HPDE6-E6E7 (cell line): ENCODE measurements at regions not wholly inside any gene's neighbourhood (a gene's known extent, or its start where the extent isn't known, plus 50 kb on each side); places are given as distances from the start of the nearest gene placed in this dataset.
"Not testable (repeated sequence)": the region's sequence is repeated elsewhere in the genome, so short reads cannot be mapped to it uniquely, and the experiment has no call there.

ENCODE experiments used
- DNase-seq: peaks from one replicate; pipeline ENCODE4 v3.0.0; 2011; ENCODE audit warnings: missing footprints; ENCODE audit errors: extremely low spot score

DNA sequence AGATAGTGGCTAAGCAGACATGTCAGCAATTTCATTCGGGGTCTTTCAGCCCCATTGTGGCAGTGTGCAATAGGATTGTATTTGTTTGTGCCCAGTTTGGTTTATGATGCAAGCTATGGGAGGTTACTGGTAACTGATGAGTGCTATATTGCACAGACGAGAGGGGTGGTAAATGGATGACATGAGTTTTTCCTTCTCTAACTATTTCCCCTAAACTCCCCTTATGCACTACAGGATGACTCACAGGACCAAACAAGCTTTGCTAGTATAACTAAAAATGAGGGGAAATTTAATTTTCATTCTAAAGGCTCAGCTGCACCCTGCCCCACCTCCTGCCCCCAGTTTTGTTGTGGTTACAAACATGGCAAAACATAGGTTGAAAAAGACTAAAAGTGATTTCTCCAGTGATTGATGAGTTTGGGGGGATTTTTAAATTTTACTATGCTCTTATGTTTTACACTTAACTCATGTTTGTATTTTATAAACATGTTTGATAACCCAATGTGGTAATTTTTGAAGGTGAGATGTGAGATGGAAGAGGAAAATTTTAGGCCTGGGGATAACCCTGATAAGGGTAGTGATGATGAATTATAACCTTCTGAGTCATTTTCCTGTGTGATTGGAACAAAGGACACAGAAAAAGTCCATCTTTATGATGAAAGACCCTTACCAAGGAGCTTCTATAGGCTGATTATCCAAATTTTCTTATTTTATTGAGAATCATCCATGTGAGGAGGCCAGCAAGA, 60.8 kb upstream of the NAMPT start:
- DNase-seq: no peak

DNA sequence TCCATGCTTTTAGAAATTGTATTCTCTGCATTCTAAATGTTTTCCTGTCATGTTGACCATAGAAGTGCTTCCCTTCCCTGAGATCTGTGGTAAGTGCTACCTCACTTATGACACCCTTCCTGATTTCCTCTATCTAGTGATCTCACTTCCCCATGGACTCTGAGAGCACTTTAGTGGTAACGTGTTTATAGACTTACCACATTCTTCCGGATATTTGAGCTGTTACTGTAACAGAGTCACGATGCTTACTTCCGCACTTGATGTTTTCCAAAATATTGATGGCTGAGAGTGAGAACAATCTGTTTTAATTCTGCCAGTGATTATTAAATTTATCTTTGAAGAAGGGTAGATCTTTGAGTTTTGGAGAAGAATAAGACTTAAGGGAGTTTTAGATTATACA, 60.1 kb upstream of the NAMPT start:
- no peak for DNase-seq

DNA sequence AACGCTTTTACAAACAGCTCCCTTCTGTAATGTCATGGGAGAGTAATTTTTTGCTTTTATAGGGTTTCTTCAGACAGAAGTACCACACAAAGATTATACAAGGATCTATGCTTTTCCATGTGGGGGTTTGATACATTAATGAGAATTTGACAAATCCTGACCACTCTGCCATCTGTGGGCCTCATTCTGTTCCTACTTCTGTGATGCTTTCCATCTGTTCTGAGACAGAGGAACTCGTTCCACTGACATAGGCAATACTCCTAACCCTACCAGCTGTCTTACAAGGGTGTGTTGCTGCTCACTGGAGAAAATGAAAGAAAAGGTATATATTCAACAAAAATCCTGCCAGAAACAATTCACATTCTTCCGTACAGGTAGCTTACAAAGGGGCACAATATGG, 59.4 kb upstream of the NAMPT start:
- no peak for DNase-seq

DNA sequence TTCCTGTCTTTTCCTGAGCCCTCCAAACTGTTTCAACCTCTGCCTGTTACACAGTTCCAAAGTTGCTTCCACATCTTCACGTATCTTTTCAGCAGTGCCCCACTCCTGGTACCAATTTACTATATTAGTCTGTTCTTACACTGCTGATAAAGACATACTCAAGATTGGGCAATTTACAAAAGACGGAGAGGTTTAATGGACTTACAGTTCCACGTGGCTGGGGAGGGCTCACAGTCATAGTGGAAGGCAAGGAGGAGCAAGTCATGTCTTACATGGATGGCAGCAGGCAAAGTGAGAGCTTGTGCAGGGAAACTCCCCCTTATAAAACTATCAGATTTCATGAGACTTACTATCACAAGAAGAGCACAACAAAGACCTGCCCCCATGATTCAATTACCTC, 57.3 kb upstream of the NAMPT start:
- DNase-seq: not testable (repeated sequence)

DNA sequence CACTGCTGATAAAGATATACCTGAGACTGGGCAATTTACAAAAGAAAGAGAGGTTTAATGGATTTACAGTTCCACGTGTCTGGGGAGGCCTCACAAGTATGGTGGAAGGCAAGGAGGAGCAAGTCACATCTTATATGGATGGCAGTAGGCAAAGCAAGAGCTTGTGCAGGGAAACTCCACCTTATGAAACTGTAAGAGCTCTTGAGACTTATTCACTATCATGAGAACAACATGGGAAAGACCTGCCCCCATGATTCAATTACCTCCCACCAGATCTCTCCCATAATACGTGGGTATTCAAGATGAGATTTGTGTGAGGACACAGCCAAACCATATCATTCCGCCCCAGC, 55.4 kb upstream of the NAMPT start:
- DNase-seq: not testable (repeated sequence)

DNA sequence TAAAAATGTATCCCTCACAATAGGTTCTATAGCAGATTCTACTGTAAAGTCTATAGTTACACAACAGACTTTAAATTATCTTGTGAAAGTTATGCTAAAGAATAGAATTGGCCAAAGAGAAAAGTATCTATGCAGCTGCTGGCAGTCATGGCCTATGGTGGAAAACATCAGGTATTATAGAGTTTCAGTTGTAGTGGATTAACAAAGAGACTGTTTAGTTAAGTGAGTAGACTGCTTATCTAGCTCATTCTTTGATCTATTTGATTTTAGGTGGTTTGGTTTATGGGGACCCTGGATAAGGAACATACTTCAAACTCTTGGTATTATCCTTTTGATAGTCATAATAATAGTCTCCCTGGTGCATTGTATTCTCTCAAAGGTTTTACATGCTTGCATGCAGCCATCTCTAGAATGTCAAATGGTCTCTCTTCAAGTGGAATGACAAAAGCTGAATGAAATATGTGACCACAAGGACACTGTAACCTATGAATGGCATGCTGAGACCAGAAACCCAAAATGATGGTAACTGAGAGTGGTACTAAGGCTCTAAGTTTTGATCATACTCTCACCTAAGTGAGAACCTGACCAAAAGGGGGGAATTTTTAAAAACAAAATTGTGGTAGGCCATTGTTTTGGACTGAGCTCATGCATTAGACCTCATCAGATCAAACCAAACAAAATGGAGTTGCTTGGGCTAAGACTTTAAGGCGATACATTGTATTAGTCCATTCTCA, 54.9 kb upstream of the NAMPT start:
- no peak for DNase-seq

DNA sequence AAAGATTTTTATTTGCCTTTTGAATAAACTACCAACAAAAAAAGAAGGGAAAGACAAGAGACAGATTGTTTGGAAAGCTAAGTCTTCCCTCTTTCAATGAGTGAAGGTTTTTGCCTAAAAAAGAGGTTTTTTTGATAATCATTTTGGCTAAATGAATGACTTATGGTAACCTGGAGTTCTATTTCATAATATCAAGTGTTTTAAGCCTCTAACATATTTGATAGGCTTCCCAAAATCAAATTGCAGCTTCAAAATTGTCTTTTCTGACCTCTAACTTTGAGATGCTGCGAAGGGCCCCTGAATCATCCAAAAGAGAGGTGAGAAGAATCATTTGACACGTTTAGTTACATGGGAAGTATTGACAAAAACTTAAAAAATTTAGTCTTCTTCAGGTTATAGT, 53.0 kb upstream of the NAMPT start:
- DNase-seq: no peak

DNA sequence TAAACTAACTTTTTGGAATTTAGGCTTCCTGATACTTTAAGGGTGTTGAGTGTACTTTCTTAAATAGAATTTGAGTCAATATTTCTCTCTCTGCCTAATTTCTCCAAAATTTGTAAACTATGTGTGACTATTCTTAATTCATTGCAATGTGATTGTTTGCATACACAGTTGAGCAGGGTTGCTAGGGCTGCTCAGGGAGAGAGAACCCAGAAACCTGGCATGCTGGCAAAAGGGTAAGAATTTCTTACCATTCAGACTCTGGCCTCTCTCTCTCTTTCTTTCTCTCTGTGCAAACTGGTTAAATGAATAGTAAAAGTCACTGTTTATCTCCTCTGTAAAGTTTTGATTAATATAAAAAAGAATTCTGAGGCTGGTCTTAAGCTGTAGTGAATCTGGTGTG, 51.0 kb upstream of the NAMPT start:
- DNase-seq: no peak
